ENCODE measurements at regions not wholly inside any gene's neighbourhood (a gene's known extent, or its start where the extent isn't known, plus 50 kb on each side); places are given as distances from the start of the nearest gene placed in this dataset.

DNA sequence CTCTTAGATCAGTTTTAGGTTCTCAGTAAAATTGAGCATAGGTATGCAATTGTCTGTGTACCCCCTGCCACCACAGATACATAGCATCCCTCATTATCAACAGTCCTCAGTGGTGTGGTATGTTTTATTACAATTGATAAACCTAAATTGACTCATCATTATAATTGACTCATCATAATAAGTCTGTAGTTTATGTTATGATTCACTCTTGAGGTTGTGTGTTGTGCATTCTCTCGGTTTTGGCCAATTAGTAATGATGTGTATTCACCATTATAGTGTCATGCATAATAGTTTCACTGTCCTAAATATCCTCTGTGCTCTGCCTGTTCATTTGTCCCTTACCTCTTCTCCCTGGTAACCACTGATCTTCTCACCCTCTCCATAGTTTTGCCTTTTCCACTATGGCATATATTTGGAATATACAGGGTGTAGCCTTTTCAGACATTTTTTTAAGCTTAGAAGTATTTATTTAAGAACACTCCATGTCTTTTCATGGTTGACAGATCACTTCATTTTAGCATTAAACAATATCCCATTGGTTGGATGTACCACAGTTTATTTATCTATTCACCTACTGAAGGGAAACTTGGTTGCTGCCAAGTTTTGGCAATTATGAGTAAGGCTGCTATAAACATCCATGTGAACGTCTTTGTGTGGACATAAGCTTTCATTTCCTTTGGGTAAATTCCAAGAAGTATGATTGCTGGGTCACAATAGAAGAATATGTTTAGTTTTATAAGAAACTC is 1620.6 kb upstream of the MIR17HG start:
- Histone ChIP-seq H3K36me3 (ENCODE audit: control insufficient read depth, low read length) (no peaks in the 10 kb centered on the region), H3K4me1 (ENCODE audit: control insufficient read depth, low read length) (no peaks in the 10 kb centered on the region), H3K27ac (ENCODE audit: low read depth, low read length) (no peak overlapping the region), H3K4me3 (ENCODE audit: low read length) (no peak overlapping the region), H3K27me3 (ENCODE audit: control insufficient read depth, low read length) (no peaks in the 10 kb centered on the region), H4K20me1 (ENCODE audit: control insufficient read depth, insufficient read depth, low read depth, low read length) (no peaks in the 10 kb centered on the region), H3K9me3 (ENCODE audit: control insufficient read depth, insufficient read depth, low read length) (no peaks in the 10 kb centered on the region), H3K79me2 (ENCODE audit: control insufficient read depth, low read length) (no peaks in the 10 kb centered on the region), H3F3A (ENCODE audit: control insufficient read depth, insufficient read depth) (no peaks in the 10 kb centered on the region), H3K9me2 (replicated peaks; ENCODE audit: control insufficient read depth, low read length) (no peaks in the 10 kb centered on the region), H3K4me2 (ENCODE audit: low read length) (no peak overlapping the region)
- TF ChIP-seq, protein P1, sequence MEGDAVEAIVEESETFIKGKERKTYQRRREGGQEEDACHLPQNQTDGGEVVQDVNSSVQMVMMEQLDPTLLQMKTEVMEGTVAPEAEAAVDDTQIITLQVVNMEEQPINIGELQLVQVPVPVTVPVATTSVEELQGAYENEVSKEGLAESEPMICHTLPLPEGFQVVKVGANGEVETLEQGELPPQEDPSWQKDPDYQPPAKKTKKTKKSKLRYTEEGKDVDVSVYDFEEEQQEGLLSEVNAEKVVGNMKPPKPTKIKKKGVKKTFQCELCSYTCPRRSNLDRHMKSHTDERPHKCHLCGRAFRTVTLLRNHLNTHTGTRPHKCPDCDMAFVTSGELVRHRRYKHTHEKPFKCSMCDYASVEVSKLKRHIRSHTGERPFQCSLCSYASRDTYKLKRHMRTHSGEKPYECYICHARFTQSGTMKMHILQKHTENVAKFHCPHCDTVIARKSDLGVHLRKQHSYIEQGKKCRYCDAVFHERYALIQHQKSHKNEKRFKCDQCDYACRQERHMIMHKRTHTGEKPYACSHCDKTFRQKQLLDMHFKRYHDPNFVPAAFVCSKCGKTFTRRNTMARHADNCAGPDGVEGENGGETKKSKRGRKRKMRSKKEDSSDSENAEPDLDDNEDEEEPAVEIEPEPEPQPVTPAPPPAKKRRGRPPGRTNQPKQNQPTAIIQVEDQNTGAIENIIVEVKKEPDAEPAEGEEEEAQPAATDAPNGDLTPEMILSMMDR (IDR thresholded peaks at IDR 0.05; ENCODE audit: low read depth, low read length, poor library complexity, severe bottlenecking): no peak
- no peak for TF ChIP-seq EZH2phosphoT487 (IDR thresholded peaks at IDR 0.05; ENCODE audit: borderline replicate concordance, low read length)

DNA sequence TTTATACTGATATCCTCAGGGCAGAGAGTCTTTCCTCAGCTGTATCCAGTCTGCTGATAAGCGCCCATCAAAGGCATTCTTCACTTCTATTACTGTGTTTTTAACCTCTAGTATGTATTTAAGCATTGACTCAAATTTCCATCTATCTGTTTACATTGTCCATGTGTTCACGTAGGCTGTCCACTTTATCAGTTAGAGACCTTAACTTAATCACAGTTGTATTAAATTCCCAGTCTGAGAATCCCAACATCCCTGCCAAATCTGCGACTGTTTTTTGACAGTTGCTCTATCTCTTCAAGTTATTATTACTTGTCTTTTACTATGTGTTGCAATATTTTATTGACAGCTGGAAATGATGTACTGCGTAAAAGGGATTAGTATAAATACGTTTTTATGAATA is 1613.7 kb upstream of the MIR17HG start:
- Histone ChIP-seq H3K4me2 (ENCODE audit: low read length) (no peak overlapping the region), H4K20me1 (ENCODE audit: control insufficient read depth, insufficient read depth, low read depth, low read length) (no peaks in the 10 kb centered on the region)

DNA sequence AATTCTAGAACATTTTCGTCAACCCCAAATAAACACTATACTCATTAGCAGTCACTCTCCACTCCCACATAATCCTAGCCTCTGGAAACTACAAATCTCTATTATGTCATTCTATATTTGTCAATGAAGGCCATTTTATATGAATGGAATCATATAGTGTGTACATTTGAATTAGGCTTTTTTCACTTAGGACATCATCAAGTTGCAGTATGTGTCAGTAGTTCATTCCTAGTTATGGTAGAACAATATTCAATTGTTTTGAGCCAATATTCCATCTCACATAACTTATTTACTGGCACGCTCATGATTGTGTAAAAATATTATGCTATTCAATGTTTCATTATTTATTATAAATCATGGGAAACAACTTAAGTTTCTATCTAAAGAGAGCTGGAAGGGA is 1610.4 kb upstream of the MIR17HG start:
- Histone ChIP-seq H4K20me1 (ENCODE audit: control insufficient read depth, insufficient read depth, low read depth, low read length) (no peaks in the 10 kb centered on the region), H3K9me3 (ENCODE audit: control insufficient read depth, insufficient read depth, low read length) (no peaks in the 10 kb centered on the region; the same call in 1 of the 2 replicates), H3K36me3 (ENCODE audit: control insufficient read depth, low read length) (no peaks in the 10 kb centered on the region), H3K27ac (ENCODE audit: low read depth, low read length) (no peak overlapping the region), H3K4me1 (ENCODE audit: control insufficient read depth, low read length) (no peaks in the 10 kb centered on the region), H3K9me2 (replicated peaks; ENCODE audit: control insufficient read depth, low read length) (no peaks in the 10 kb centered on the region), H3K4me3 (ENCODE audit: low read length) (no peak overlapping the region), H3K79me2 (ENCODE audit: control insufficient read depth, low read length) (no peaks in the 10 kb centered on the region), H3F3A (ENCODE audit: control insufficient read depth, insufficient read depth) (no peaks in the 10 kb centered on the region), H3K4me2 (ENCODE audit: low read length) (no peak overlapping the region), H3K27me3 (ENCODE audit: control insufficient read depth, low read length) (no peaks in the 10 kb centered on the region)
- TF ChIP-seq, protein P1 (IDR thresholded peaks at IDR 0.05; ENCODE audit: low read depth, low read length, poor library complexity, severe bottlenecking): no peak
- TF ChIP-seq EZH2phosphoT487 (IDR thresholded peaks at IDR 0.05; ENCODE audit: borderline replicate concordance, low read length): no peak

More for the DNA sequence above, 1613.7 kb upstream of the MIR17HG start:
- no peak for TF ChIP-seq EZH2phosphoT487 (IDR thresholded peaks at IDR 0.05; ENCODE audit: borderline replicate concordance, low read length)
- TF ChIP-seq, protein P1 (IDR thresholded peaks at IDR 0.05; ENCODE audit: low read depth, low read length, poor library complexity, severe bottlenecking): no peak
- Histone ChIP-seq H3K27me3 (ENCODE audit: control insufficient read depth, low read length) (no peaks in the 10 kb centered on the region), H3K9me2 (replicated peaks; ENCODE audit: control insufficient read depth, low read length) (no peaks in the 10 kb centered on the region), H3K4me3 (ENCODE audit: low read length) (no peak overlapping the region), H3K27ac (ENCODE audit: low read depth, low read length) (no peak overlapping the region), H3F3A (ENCODE audit: control insufficient read depth, insufficient read depth) (no peaks in the 10 kb centered on the region), H3K4me1 (ENCODE audit: control insufficient read depth, low read length) (no peaks in the 10 kb centered on the region), H3K36me3 (ENCODE audit: control insufficient read depth, low read length) (no peaks in the 10 kb centered on the region), H3K79me2 (ENCODE audit: control insufficient read depth, low read length) (no peaks in the 10 kb centered on the region), H3K9me3 (ENCODE audit: control insufficient read depth, insufficient read depth, low read length) (no peaks in the 10 kb centered on the region; the same call in 1 of the 2 replicates)
